Activated CD4-positive, CD25-positive, alpha-beta regulatory T cell treated with anti-CD3 and anti-CD28 coated beads, Interleukin-2, amount 50 U/mL, for 24 hours (primary cell): ENCODE measurements at regions not wholly inside any gene's neighbourhood (a gene's known extent, or its start where the extent isn't known, plus 50 kb on each side); places are given as distances from the start of the nearest gene placed in this dataset.

Experiments used
- ATAC-seq, 2 donors: fragments of 150-1000 bp; cut with Tn5 transposase; one replicate each; pipeline ENCODE4 v1.10.0; 2021; ENCODE audit warnings: mild to moderate bottlenecking in 1 of 2, moderate library complexity in 1 of 2

GRCh38 chr2:204109681-204110080, 173.1 kb downstream of the ICOS start:
- ATAC-seq, result no peak

- peak; percentile 48 to 58 for ATAC-seq
These were observed 173.8 kb downstream of the ICOS start for GRCh38 chr2:204110338-204110741.

- ATAC-seq, result no peak
These were observed 174.4 kb downstream of the ICOS start for GRCh38 chr2:204110751-204111516.

- ATAC-seq, result no peak
These were observed 175.7 kb downstream of the ICOS start for GRCh38 chr2:204112084-204112770.

- ATAC-seq, result no peak
These were observed 178.0 kb downstream of the ICOS start for GRCh38 chr2:204114295-204115136.

- no peak for ATAC-seq
These were observed 178.8 kb downstream of the ICOS start for GRCh38 chr2:204115137-204116056.

GRCh38 chr2:204116159-204116792, 179.7 kb downstream of the ICOS start:
- ATAC-seq, result no peak

GRCh38 chr2:204122425-204122824, 185.9 kb downstream of the ICOS start:
- ATAC-seq, result no peak

- ATAC-seq, result no peak
These were observed 187.7 kb downstream of the ICOS start for GRCh38 chr2:204124140-204124750.

GRCh38 chr2:204126705-204127104, 190.1 kb downstream of the ICOS start:
- ATAC-seq, result no peak

- ATAC-seq, result no peak
These were observed 190.7 kb downstream of the ICOS start for GRCh38 chr2:204127238-204127637.

- no peak for ATAC-seq
These were observed 193.2 kb downstream of the ICOS start for GRCh38 chr2:204129591-204130294.

- no peak for ATAC-seq
These were observed 195.1 kb downstream of the ICOS start for GRCh38 chr2:204131621-204132020.

- ATAC-seq, result no peak
These were observed 196.9 kb downstream of the ICOS start for GRCh38 chr2:204133476-204133875.

GRCh38 chr2:204134421-204134820, 197.9 kb downstream of the ICOS start:
- ATAC-seq, result no peak

- peak; percentile 44 to 56 for ATAC-seq
These were observed 199.2 kb downstream of the ICOS start for GRCh38 chr2:204135752-204136151.

- no peak for ATAC-seq
These were observed 201.6 kb downstream of the ICOS start for GRCh38 chr2:204138206-204138605.

GRCh38 chr2:204140246-204140645, 203.7 kb downstream of the ICOS start:
- no peak for ATAC-seq

GRCh38 chr2:204143216-204144014, 206.9 kb downstream of the ICOS start:
- ATAC-seq, result no peak

- ATAC-seq, result no peak
These were observed 207.9 kb downstream of the ICOS start for GRCh38 chr2:204144492-204144891.
